VCaP (cell line): ENCODE measurements at regions not wholly inside any gene's neighbourhood (a gene's known extent, or its start where the extent isn't known, plus 50 kb on each side); places are given as distances from the start of the nearest gene placed in this dataset.

Experiments
- H3K27ac ChIP-seq: fragments of 450-650 bp; 2 replicates; pipeline ENCODE4 v1.5.1; 2017
- TF ChIP-seq, protein P1 (sequence below): fragments of 450-650 bp; conservative IDR thresholded peaks from 2 replicates; pipeline ENCODE4 v1.5.1; 2017; ENCODE audit warnings: mild to moderate bottlenecking, moderate library complexity

DNA sequence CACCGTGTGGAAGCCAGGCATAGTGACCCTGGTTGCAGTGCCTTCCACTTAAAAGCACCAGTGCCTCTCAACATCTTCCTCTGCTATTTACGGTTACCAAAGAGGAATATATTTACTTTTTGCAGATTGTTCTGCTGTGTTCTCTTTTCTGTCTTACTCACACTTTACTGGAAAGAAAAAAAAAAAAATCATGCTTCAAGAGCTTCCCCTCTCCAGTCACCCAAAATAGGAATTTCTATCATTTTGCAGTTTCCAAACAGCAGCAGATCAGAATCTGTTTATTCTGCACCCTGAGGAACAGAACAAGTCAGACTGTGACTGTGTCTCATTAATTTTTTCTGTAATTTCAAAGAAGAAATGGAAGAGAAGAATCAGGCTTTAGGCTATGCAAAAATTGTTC, 96.1 kb downstream of the KCNJ2 start:
- TF ChIP-seq, protein P1, sequence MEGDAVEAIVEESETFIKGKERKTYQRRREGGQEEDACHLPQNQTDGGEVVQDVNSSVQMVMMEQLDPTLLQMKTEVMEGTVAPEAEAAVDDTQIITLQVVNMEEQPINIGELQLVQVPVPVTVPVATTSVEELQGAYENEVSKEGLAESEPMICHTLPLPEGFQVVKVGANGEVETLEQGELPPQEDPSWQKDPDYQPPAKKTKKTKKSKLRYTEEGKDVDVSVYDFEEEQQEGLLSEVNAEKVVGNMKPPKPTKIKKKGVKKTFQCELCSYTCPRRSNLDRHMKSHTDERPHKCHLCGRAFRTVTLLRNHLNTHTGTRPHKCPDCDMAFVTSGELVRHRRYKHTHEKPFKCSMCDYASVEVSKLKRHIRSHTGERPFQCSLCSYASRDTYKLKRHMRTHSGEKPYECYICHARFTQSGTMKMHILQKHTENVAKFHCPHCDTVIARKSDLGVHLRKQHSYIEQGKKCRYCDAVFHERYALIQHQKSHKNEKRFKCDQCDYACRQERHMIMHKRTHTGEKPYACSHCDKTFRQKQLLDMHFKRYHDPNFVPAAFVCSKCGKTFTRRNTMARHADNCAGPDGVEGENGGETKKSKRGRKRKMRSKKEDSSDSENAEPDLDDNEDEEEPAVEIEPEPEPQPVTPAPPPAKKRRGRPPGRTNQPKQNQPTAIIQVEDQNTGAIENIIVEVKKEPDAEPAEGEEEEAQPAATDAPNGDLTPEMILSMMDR, result no peak
- H3K27ac ChIP-seq, result no peak overlapping the region

- TF ChIP-seq, protein P1, result no peak
- H3K27ac ChIP-seq, result no peak overlapping the region
Observed at GRCh38 chr17:70266394-70266793, 97.1 kb downstream of the KCNJ2 start.

DNA sequence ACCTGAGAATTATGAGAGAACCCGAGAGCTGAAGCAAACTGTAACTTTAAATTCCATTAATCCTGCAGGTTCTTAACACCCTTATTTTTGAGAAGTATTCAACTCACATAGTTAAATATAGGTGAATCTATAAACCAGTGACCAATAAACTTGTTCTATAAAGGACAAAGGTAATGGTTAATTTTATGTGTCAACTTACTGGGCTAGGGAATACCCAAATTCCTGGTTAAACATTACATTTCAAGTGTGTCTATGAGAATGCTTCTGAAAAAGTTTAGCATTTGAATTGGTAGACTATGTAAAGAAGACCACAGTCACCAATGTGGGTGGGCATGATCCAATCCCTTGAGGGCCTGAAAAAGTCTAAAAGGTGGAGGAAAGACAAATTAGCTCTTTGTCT, 99.1 kb downstream of the KCNJ2 start:
- TF ChIP-seq, protein P1, result no peak

DNA sequence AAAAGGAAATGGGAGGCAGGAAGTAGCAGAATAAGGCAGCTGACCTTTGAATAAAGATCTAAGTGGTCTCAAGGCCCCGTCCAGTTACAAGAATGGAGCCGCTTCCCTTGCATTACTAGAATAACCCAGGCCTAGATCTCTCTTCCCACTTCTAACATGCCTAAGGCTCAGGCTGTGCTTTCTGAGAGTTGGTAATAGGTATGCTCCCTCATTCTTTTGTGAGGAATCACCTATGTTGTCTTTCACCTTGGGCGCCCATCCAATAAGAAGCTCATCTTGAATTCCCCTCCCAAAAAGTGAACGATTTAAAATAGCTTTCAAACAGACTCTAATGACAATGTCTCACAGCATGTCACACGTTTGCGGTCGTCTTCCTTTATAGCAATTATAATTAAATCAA, 101.2 kb downstream of the KCNJ2 start:
- no peak overlapping the region for H3K27ac ChIP-seq
- TF ChIP-seq, protein P1, result no peak

More for the DNA sequence above, 99.1 kb downstream of the KCNJ2 start:
- H3K27ac ChIP-seq, result no peak overlapping the region

- no peak overlapping the region for H3K27ac ChIP-seq
- TF ChIP-seq, protein P1, result no peak
Observed at GRCh38 chr17:70271200-70271599, 101.9 kb downstream of the KCNJ2 start.

DNA sequence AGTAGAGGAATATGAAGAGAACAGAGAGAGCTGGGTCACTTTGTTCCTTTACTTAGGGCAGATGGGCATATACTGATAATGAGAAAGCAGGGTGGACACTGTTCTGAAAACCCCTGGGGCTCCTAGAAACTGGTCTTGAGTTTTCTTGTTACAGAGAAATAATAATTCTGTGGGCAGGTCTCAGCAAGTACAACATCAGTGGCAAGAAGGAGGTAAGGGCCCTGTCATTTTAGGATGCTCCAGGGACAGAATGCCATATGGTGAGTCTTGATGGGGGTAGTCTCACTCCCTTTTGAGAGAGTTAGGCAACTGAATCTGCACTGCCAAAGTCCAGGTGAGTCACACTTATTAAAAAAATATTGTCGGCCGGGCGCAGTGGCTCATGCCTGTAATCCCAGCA, 102.3 kb downstream of the KCNJ2 start:
- no peak overlapping the region for H3K27ac ChIP-seq
- TF ChIP-seq, protein P1, result no peak

DNA sequence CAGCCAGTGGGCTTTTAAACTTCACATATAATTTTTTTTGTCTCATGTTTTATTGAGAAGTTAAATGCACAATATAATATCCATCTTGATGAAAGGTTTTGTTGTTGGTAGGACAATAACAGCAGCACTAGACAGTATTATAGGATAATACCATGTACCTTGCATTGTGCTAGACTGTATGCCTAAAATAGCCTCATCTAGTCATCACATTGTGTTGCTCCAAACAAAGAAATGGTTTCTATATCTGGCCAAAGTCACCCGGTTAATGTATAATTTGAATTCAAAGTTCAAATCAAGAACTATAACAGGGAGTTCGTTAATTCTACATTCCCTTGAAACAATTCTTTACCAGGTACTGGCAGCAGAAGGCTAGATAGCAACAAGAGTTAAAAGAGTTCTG, 104.9 kb downstream of the KCNJ2 start:
- no peak overlapping the region for H3K27ac ChIP-seq
- TF ChIP-seq, protein P1, result no peak

- TF ChIP-seq, protein P1, result no peak
- no peak overlapping the region for H3K27ac ChIP-seq
Observed at GRCh38 chr17:70276906-70277305, 107.6 kb downstream of the KCNJ2 start.
